ENCODE measurements at regions not wholly inside any gene's neighbourhood (a gene's known extent, or its start where the extent isn't known, plus 50 kb on each side); places are given as distances from the start of the nearest gene placed in this dataset.

DNA sequence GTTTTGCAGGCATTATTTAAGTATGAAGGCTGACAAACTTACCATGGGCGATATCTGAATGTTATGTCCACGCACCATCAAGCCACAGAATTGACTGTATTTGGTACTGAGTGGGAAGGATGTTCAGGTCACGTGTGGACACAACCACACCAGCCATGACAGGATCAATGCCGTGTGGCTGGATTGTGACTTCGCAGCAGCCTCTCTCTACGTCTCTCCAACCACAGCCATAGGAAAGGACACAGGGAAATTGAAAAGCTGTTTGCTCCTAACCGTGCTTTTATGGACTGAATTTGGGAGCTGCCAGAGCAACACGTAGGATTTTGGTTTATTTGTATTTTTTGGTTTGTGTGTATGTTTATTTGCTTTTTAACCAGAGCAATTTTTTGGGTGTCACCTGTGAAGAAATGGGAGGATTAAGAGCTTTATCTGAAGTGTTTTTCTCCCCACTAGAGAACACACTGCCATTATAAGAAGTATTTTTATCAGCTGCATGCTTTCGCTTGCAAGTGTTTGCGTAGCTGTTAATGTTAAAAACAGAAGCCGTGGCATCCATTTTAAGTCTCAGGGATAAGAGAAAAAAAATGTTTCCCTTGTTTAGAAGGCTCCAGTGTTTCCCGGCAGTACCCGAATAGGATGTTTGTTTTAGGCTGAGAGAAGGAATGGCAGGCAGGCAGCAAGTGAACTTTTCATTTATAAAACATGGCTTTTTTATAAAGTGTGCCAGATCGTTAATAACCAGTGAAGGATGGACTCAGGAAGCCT lies 401.1 kb upstream of the NFE2L3 start:
- DNase-seq (ENCODE audit: low read depth, low spot score), result no peak

GRCh38 chr7:25752154-25752553 lies 399.8 kb upstream of the NFE2L3 start:
- no peak for DNase-seq (ENCODE audit: low read depth, low spot score)

DNA sequence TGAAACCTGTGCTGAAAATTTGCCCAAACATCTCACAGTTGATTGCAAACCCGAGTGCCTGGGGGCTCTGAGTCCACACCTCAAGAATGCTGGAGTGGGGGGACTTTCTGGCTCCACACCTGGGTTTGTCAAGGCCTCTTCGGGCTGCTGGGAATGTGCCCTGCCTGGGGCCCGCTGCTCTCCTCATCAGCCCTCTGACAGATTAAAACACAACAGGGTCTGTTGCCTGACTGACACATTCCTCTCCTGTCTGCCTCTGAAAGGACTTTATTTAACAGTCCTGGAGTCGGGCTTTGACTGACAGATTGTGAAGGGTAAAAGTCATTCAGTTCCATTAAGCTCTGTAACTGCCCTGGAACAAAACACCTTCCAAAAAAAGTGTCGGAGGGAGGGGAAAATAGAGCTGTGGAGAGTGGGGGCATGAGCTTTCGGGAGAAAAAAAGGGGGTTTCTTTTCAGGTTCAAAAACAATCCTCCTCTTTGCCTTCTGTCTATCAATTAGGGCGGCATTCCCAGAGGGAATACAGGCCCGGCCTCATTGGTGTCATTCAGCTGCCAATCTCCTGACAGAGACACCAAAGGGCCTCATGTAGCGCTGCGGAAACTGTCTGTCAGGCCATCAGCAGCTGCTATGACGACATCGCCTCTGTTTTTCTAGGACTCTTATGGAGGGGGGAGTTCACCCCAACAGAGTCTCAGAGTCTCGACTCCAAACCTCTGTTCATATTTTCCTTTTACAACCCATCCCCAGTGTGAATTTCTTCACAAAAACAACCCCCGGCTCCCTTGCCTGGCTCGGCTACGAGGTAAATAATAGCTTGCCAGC lies 398.8 kb upstream of the NFE2L3 start:
- DNase-seq (ENCODE audit: low read depth, low spot score), result no peak

DNA sequence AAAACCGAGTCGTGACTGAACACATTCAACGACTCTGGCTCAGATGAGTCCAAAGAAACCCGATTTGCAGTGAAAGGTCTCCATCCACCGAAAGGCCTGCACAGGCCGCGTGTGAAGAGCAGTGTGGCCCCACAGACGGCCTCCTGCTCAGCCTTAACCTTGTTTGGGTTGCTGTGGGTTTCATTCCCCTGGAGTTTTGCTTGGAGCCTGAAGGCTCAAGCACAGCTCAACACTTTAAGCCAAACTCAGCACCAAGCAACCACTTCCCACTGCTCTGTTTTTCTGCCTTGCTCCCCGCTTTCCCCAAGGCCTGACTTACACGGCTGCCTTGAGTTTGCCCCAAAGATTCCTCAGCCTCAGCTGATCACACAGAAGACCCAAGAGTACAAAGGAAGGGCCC lies 398.2 kb upstream of the NFE2L3 start:
- DNase-seq (ENCODE audit: low read depth, low spot score), result no peak

DNA sequence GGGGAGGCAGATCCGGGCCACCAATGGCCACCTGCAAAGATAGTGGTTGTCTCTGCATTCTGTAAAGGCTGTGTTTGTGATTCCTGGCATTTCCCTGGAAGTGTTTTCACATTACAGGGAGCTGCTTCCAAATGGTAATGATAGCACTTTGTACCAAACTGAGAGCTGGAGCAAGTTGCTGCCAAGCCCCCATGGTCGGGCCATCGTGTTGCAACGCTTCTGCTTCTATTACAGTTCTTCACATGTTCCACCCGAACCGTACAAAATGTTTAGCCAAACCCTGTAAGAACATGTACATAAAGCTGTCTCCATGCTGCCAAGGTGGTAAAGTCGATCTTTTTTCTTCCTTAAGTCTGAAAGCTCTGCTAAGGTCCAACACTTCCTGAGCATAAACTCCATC lies 397.7 kb upstream of the NFE2L3 start:
- no peak for DNase-seq (ENCODE audit: low read depth, low spot score)

DNA sequence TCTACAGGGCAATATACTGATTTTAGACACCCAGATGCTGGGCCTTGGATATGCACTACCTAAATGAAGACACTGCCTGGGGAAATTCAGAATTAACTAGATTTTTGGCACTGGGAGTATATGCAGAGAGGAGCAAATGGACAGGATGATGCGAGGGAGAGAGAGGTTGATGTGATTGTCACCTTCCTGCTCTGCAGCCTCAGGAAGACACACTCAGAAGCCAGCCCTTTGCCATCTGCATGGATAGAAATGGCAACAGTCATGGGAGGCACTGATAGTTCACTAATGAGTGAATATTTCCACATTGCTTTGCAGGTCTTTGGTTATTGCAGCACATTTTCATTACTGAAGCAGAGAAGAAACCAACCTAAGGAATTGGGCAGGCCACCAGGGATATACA lies 397.2 kb upstream of the NFE2L3 start:
- DNase-seq (ENCODE audit: low read depth, low spot score), result no peak

- DNase-seq (ENCODE audit: low read depth, low spot score), result no peak
Measured at GRCh38 chr7:25756601-25757000, 395.4 kb upstream of the NFE2L3 start.

DNA sequence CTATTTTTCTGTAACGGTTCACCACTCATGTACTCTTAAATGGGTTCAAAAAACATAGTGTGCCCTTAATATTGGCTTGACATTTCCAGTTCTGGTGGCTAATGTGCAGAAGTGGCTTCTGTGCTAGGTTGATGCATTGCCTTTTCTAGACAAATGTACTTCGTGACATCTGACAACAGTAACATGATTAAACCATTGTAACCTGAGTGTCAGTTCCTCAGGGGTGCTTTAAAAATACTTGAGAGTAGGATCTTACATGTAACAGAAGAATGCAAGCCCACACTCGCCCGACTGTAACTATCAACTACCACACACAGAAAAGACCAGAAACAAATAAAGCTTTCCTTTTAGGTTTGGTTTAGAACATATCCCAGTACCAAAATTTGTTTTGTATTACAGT lies 393.4 kb upstream of the NFE2L3 start:
- DNase-seq (ENCODE audit: low read depth, low spot score), result no peak

GRCh38 chr7:25759286-25759685 lies 392.7 kb upstream of the NFE2L3 start:
- no peak for DNase-seq (ENCODE audit: low read depth, low spot score)

GRCh38 chr7:25759748-25760147 lies 392.2 kb upstream of the NFE2L3 start:
- DNase-seq (ENCODE audit: low read depth, low spot score), result no peak

DNA sequence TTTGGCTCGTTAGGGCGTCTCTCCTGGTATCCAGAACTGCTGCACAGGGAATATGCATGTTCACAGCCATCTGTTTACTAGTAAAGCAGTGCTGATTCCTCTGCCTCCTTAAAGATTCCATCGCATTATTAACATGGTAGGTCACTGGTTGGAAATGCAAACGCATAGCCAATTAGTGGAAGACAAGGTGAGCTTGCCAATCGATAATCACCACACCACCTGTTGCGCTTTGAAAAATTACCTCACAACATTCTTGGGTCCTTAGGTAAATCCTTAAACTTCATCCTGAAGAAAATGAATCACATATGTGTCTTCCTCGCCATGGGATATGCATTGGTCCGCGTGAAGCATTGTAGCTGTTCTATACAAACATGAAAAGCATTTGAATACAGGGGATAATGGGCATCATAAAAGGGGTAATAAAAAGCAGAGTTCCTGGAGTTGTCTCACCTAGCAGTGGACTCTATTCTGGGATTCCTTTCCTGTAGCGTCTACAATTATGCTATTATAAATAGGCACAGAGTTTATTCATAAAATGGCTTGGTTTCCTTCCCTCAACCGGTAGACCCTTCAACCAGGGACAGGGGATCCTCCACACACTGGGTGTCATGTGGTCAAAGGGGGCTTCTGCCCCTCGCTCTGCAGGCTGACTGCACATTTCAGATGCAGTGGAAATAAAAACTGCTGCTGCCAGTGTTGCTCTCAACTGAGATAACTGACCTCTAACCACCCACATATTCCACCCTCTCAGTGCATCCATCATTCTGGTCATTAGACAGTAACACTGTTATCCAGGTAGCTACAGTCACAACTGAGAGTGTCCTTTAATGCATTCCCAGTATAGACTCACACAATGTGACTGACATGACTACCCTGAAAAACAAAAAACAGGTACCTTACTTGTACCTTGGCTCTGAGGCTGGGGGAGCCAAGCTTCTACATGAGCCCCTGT lies 389.2 kb upstream of the NFE2L3 start:
- no peak for DNase-seq (ENCODE audit: low read depth, low spot score)

- DNase-seq (ENCODE audit: low read depth, low spot score), result no peak
Measured at GRCh38 chr7:25763463-25763860, 388.5 kb upstream of the NFE2L3 start.

DNA sequence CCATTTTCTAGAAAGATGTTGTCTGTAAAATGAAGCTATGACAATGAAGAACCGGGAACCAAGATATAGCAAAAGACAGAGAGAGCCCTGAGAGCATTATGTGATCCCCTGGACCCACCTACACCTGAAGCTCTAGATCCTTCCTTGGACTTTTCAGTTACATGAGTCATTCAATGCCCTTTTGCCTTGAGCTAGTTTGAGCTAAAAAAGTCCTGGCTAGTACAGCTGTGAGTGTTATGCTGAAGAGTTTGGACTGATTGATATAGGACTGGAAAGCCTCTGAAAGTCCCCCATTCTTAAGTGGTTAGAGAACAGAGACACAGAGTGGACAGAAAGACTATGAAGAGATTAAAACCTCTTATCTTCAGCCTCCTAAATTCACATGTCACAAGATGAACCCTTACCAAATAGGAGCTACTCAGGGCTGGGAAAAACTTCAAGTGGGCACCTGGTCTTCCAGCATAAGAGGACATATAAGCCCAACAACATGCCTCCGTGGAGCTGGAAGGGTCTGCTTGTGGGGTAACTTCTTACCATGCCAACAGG lies 386.8 kb upstream of the NFE2L3 start:
- DNase-seq (ENCODE audit: low read depth, low spot score), result no peak

DNA sequence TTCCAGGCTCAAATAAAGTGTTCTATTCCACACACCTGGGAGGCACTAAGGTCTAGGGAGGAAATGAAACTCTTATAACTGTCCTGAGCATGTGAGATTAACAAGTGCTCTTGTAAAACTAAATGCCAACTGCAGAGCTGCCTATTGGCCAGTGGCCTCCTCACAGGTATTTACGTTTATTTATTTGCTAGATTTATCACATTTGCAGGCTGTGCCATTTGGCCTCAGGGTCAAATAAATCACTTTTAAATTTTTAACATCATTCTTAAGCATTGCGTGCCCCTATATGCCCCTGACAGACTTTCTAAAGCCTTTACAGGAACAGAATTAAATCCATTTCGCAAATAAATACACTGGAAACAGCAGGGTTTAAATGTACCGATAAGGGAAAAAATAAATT lies 381.8 kb upstream of the NFE2L3 start:
- no peak for DNase-seq (ENCODE audit: low read depth, low spot score)

- DNase-seq (ENCODE audit: low read depth, low spot score), result no peak
Measured at GRCh38 chr7:25770670-25771069, 381.3 kb upstream of the NFE2L3 start.

DNA sequence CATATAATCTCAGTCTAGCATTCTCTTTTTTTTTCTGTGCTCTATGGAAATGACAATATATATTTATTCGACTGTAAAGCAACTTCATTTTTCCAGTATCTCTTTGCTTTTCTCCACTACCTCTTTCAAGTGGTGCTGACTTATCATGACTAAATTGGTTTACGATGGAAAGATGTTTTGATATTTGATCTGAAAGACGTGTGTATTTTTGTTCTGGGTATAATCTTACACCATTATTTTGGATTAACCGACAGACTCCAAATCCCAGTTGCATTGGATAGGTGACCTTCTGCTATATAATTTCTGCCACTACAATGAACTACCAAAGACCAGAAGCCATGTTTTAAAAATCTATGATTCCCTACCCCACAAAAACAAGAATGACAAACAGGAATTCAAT lies 380.5 kb upstream of the NFE2L3 start:
- no peak for DNase-seq (ENCODE audit: low read depth, low spot score)

DNA sequence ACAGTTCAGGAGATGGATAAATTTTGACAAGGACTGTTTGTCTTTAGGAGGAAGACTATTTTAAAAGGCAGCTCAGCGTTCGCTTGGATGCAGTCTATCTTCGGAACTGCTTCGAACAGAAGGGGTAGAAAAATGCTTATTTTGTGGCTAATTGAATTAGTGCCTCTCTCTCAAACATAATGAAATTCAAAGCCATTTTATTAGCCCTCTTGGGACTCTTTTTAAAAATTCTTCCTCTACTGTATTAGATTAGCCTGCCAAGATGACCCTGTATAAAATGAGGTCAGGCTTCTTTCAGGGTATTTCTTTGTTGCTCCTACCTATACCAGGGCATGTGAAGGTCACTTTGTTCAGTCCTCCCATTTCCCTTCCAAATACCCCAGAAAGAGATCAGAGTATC lies 379.2 kb upstream of the NFE2L3 start:
- no peak for DNase-seq (ENCODE audit: low read depth, low spot score)

DNA sequence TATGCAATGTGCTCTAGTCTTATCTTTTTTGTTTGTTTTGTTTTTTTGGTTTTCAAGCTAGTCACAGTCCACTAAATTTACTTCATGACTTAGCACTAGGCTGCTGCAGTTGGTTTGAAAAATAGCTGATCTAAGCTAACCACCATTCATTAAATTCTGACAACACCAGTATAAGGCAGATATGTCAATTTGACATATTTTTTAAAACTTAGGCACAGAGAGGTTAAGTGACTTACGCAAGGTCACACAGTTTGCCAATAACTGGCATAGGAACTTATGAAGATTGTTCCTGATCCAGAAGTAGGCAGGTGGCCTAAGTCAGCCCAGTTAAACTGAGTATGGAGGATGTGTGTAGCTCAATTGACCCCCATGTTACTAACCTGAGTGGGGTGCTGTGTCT lies 377.3 kb upstream of the NFE2L3 start:
- DNase-seq (ENCODE audit: low read depth, low spot score), result no peak

DNA sequence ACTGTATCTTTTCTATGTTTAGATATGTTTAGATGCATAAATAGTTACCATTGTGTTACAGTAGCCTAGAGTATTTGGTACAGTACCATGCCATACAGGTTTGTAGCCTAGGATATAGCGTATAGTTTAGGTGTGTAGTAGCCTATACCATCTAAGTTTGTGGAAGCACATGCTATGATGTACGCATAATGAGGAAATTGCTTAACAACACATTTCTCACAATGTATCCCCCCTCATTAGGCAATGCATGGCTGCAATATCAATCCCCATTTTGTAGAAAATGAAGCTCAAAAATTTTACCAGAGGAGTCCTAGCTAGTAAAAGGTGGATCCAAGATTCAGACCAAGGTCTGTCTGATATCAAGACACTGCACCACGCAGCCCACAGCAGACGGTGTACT lies 376.4 kb upstream of the NFE2L3 start:
- DNase-seq (ENCODE audit: low read depth, low spot score), result no peak

- DNase-seq (ENCODE audit: low read depth, low spot score), result no peak
Measured at GRCh38 chr7:25775999-25776743, 375.8 kb upstream of the NFE2L3 start.

DNA sequence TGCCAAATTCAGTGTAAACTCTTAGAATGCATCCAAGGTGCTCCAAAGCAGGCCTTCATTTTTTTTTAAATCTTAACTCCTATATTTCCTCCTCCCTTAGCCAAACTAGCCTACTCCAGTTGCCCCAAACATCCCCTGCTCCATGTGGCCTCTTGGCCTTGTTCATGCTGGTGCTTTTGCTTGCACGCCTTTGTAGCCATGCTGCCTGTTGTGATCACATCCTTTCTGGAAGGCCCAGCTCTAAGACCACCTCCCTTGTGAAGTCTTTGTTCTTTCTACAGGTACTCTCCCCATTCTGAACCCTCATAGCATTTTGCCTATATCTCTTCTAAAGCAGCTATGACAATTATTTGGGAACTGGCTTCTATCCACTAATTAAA lies 375.3 kb upstream of the NFE2L3 start:
- DNase-seq (ENCODE audit: low read depth, low spot score), result no peak

Measured in brain pericyte (primary cell).